Panc1 (cell line): ENCODE measurements at regions not wholly inside any gene's neighbourhood (a gene's known extent, or its start where the extent isn't known, plus 50 kb on each side); places are given as distances from the start of the nearest gene placed in this dataset.

ENCODE experiments used
- ATAC-seq: fragments of 200-7000 bp; cut with Tn5 transposase; 2 replicates; pipeline ENCODE4 v1.9.1; 2020; ENCODE audit warnings: mild to moderate bottlenecking, moderate library complexity
- BruUV-seq: library from RNA; stranded (reverse); fragments of 400-500 nt; replicated peaks from 2 replicates; lab custom pipeline; 2021; lab: Mats Ljungman, UMichigan
- CTCF ChIA-PET: fragments of 300-600 bp; sonication (Branson Sonifier 250); formaldehyde crosslinking; loops from one replicate; lab custom pipeline; 2022; ENCODE audit warnings: antibody characterized with exemption; lab: Charles Lee
- POLR2A ChIA-PET: fragments of 300-600 bp; sonication (Branson Sonifier 250); formaldehyde crosslinking; loops from one replicate; lab custom pipeline; 2022; ENCODE audit warnings: antibody characterized with exemption; lab: Charles Lee
- DNase-seq: peaks from one replicate; pipeline ENCODE4 v3.0.0-alpha.2; 2010; ENCODE audit warnings: low read depth, low spot score
- H3K27ac ChIP-seq: 2 replicates; pipeline ENCODE4 v1.5.1; 2011; ENCODE audit warnings: mild to moderate bottlenecking, low read length, inconsistent platforms
- H3K27me3 ChIP-seq: fragments of 200-500 bp; sonication (Bioruptor generic); 2 replicates; pipeline ENCODE4 v1.6.0; 2014; ENCODE audit warnings: low read length, inconsistent platforms; ENCODE audit not compliant: control insufficient read depth, insufficient read depth
- H3K36me3 ChIP-seq: fragments of 200-500 bp; sonication (Bioruptor generic); 2 replicates; pipeline ENCODE4 v1.5.1; 2014; ENCODE audit warnings: inconsistent platforms, mild to moderate bottlenecking, low read length, moderate library complexity; ENCODE audit not compliant: control insufficient read depth, insufficient read depth
- H3K4me1 ChIP-seq: 2 replicates; pipeline ENCODE4 v1.5.1; 2011; ENCODE audit warnings: inconsistent platforms, mild to moderate bottlenecking, low read length, moderate library complexity; ENCODE audit not compliant: control insufficient read depth, insufficient read depth
- H3K4me3 ChIP-seq, 2 experiments: 2 replicates each; pipeline ENCODE4 v1.5.1; 2011 to 2012; ENCODE audit warnings: low read depth in 2 of 2, low read length in 2 of 2, mild to moderate bottlenecking in 2 of 2, inconsistent platforms in 1 of 2, moderate library complexity in 1 of 2
- H3K9me3 ChIP-seq: fragments of 200-500 bp; sonication (Bioruptor generic); 2 replicates; pipeline ENCODE4 v1.5.1; 2014; ENCODE audit warnings: low read depth, mild to moderate bottlenecking, inconsistent platforms, low read length, moderate library complexity; ENCODE audit not compliant: control insufficient read depth, insufficient read depth
- CTCF ChIP-seq: fragments of 450-650 bp; IDR thresholded peaks from 2 replicates; pipeline ENCODE4 v1.5.1; 2017; ENCODE audit warnings: mild to moderate bottlenecking
- POLR2AphosphoS5 ChIP-seq: IDR thresholded peaks from 2 replicates; pipeline ENCODE4 v1.6.1; 2012; ENCODE audit warnings: mild to moderate bottlenecking, low read depth, low read length, moderate library complexity
- REST ChIP-seq, 2 experiments: IDR thresholded peaks; 2 replicates each; pipeline ENCODE4 v1.6.1; 2011 to 2012; ENCODE audit warnings: low read depth in 2 of 2, control low read depth in 1 of 2, low read length in 1 of 2, mild to moderate bottlenecking in 1 of 2, moderate library complexity in 1 of 2; ENCODE audit not compliant: insufficient read depth in 1 of 2
- SIN3A ChIP-seq: IDR thresholded peaks from 2 replicates; pipeline ENCODE4 v1.6.1; 2012; ENCODE audit warnings: low read depth, mild to moderate bottlenecking, low read length, moderate library complexity, borderline replicate concordance; ENCODE audit not compliant: insufficient read depth
- TCF7L2 ChIP-seq: IDR thresholded peaks from 2 replicates; pipeline ENCODE4 v1.6.1; 2011; ENCODE audit warnings: mild to moderate bottlenecking, low read depth, low read length, inconsistent platforms
- in situ Hi-C: cut with HindIII; loops from 2 replicates; pipeline ENCODE4 v1.10.0; 2016; ENCODE audit warnings: low sequenced_read_pairs, low pct_unique_long_range_greater_than_20kb
- intact Hi-C: fragments of 100-400 bp; cut with micrococcal nuclease; formaldehyde crosslinking; loops from one replicate; pipeline ENCODE4 v1.10.0; 2022; ENCODE audit not compliant: unreplicated experiment

- H3K9me3 ChIP-seq, result no peaks in the 10 kb centered on the region
- DNase-seq, result no peak
- no peak for TF ChIP-seq TCF7L2
- TF ChIP-seq SIN3A, result no peak
- no peak for TF ChIP-seq POLR2AphosphoS5
- no peak for TF ChIP-seq REST (IDR thresholded peaks at IDR 0.05; ENCODE audit: insufficient read depth in 1 of 2, low read depth in 2 of 2, low read length in 1 of 2)
- no peak for TF ChIP-seq CTCF
- H3K4me3 ChIP-seq, result no peak overlapping the region
- BruUV-seq, result no TSS peak
- H3K27me3 ChIP-seq, result no peaks in the 10 kb centered on the region
- no peaks in the 10 kb centered on the region for H3K4me1 ChIP-seq
- POLR2A ChIA-PET, result no interaction called here
- no peak for ATAC-seq
- intact Hi-C loops, result no loop called here
- in situ Hi-C loops, result no loop called here
- no peak overlapping the region for H3K27ac ChIP-seq
- CTCF ChIA-PET, result no interaction called here
- H3K36me3 ChIP-seq, result no peaks in the 10 kb centered on the region
Observed at GRCh38 chr18:26783170-26783569, 82.3 kb downstream of the AQP4 start.

- no peaks in the 10 kb centered on the region for H3K4me1 ChIP-seq
- intact Hi-C loops (no loop called here), in situ Hi-C loops (no loop called here)
- BruUV-seq, result no TSS peak
- H3K27me3 ChIP-seq, result no peaks in the 10 kb centered on the region
- H3K36me3 ChIP-seq, result no peaks in the 10 kb centered on the region
- no peak for TF ChIP-seq CTCF
- TF ChIP-seq TCF7L2, result no peak
- TF ChIP-seq SIN3A, result no peak
- no peak for TF ChIP-seq REST (IDR thresholded peaks at IDR 0.05; ENCODE audit: insufficient read depth in 1 of 2, low read depth in 2 of 2, low read length in 1 of 2)
- no peak for TF ChIP-seq POLR2AphosphoS5
- ATAC-seq, result no peak
- H3K9me3 ChIP-seq, result no peaks in the 10 kb centered on the region
- DNase-seq, result no peak
- H3K27ac ChIP-seq, result no peak overlapping the region
- ChIA-PET CTCF (no interaction called here), POLR2A (no interaction called here)
- H3K4me3 ChIP-seq, result no peak overlapping the region
Observed at GRCh38 chr18:26780520-26781325, 84.8 kb downstream of the AQP4 start.
